Endodermal cell (in vitro differentiated cells): ENCODE measurements at regions not wholly inside any gene's neighbourhood (a gene's known extent, or its start where the extent isn't known, plus 50 kb on each side); places are given as distances from the start of the nearest gene placed in this dataset.

Experiments used
- DNase-seq: peaks from one replicate; pipeline ENCODE4 v3.0.0-alpha.2; 2017
- H3K27ac ChIP-seq: 2 replicates; pipeline ENCODE4 v1.5.1; 2013; ENCODE audit warnings: mild to moderate bottlenecking, low read depth, low read length, moderate library complexity
- H3K27me3 ChIP-seq: 2 replicates; pipeline ENCODE4 v1.6.1; 2013; ENCODE audit warnings: mild to moderate bottlenecking, low read length, moderate library complexity; ENCODE audit not compliant: insufficient read depth, control insufficient read depth, poor library complexity, severe bottlenecking
- H3K36me3 ChIP-seq: 2 replicates; pipeline ENCODE4 v1.7.0; 2013; ENCODE audit warnings: mild to moderate bottlenecking, low read length, moderate library complexity; ENCODE audit not compliant: control insufficient read depth, insufficient read depth
- H3K4me1 ChIP-seq: one replicate; pipeline ENCODE4 v1.7.0; 2013; ENCODE audit warnings: low read length; ENCODE audit not compliant: control insufficient read depth, insufficient read depth
- H3K4me3 ChIP-seq: 2 replicates; pipeline ENCODE4 v1.5.1; 2013; ENCODE audit warnings: mild to moderate bottlenecking, low read length, moderate library complexity
- H3K9ac ChIP-seq: 2 replicates; pipeline ENCODE4 v1.6.1; 2013; ENCODE audit warnings: mild to moderate bottlenecking, low read length, moderate library complexity; ENCODE audit not compliant: poor library complexity, severe bottlenecking; ENCODE audit errors: extremely low read depth
- H3K9me3 ChIP-seq: 2 replicates; pipeline ENCODE4 v1.6.1; 2013; ENCODE audit warnings: mild to moderate bottlenecking, low read length, moderate library complexity; ENCODE audit not compliant: control insufficient read depth
- H3K27ac Mint-ChIP-seq: 2 replicates; pipeline ENCODE4 v1.8.0; 2020; ENCODE audit warnings: mixed read lengths
- H3K27me3 Mint-ChIP-seq: 2 replicates; pipeline ENCODE4 v1.8.0; 2021; ENCODE audit warnings: mild to moderate bottlenecking, mixed read lengths; ENCODE audit not compliant: insufficient read depth
- H3K36me3 Mint-ChIP-seq: 2 replicates; pipeline ENCODE4 v1.8.0; 2020; ENCODE audit warnings: low read depth, mixed read lengths
- H3K4me1 Mint-ChIP-seq: 2 replicates; pipeline ENCODE4 v1.8.0; 2020; ENCODE audit warnings: mixed read lengths
- H3K4me3 Mint-ChIP-seq: 2 replicates; pipeline ENCODE4 v1.8.0; 2020; ENCODE audit warnings: mild to moderate bottlenecking, moderate library complexity, mixed read lengths
- H3K9me3 Mint-ChIP-seq: 2 replicates; pipeline ENCODE4 v1.8.0; 2020; ENCODE audit warnings: mild to moderate bottlenecking, mixed read lengths
- CTCF ChIP-seq: fragments of 200-600 bp; sonication (generic); conservative IDR thresholded peaks from 2 replicates; pipeline ENCODE4 v1.5.0; 2021; ENCODE audit warnings: antibody characterized with exemption, mild to moderate bottlenecking
- WGBS, 2 experiments: methylation state at CpG; one replicate each; pipeline versions ENCODE4 v1.1.5 to v1.1.7; 2013; ENCODE audit warnings: missing lambda C conversion rate in 2 of 2, mixed read lengths in 1 of 2; ENCODE audit not compliant: insufficient coverage in 1 of 2, insufficient read length in 1 of 2; 5-methylcytosine and 5-hydroxymethylcytosine counted together

- Histone ChIP-seq H3K4me1 (no peaks in the 10 kb centered on the region), H3K4me3 (no peak overlapping the region), H3K9ac (no peak overlapping the region), H3K9me3 (no peaks in the 10 kb centered on the region), H3K27me3 (no peaks in the 10 kb centered on the region), H3K36me3 (no peaks in the 10 kb centered on the region), H3K27ac (no peak overlapping the region)
- TF ChIP-seq CTCF: no peak
- no peak for DNase-seq
- no peaks in the 10 kb centered on the region for H3K27me3 Mint-ChIP-seq
- H3K4me3 Mint-ChIP-seq: no peak overlapping the region
- H3K27ac Mint-ChIP-seq: no peak overlapping the region
- H3K36me3 Mint-ChIP-seq: no peaks in the 10 kb centered on the region
- H3K4me1 Mint-ChIP-seq: peaks cover 2% of the 10 kb centered on the region
- 82 to 94% methylated on average over 1 of the region's 1 CpG for WGBS, 2 experiments
- no peaks in the 10 kb centered on the region for H3K9me3 Mint-ChIP-seq
Measured at GRCh38 chr17:63069245-63069644, 103.2 kb downstream of the TANC2 start.

- WGBS, 2 experiments: 100% methylated on average over 1 of the region's 1 CpG; no CpG with 5 or more reads in 1 of the 2 experiments
- no peaks in the 10 kb centered on the region for H3K36me3 Mint-ChIP-seq
- Histone ChIP-seq H3K4me3 (no peak overlapping the region), H3K9ac (no peak overlapping the region), H3K4me1 (no peaks in the 10 kb centered on the region), H3K36me3 (no peaks in the 10 kb centered on the region), H3K9me3 (no peaks in the 10 kb centered on the region), H3K27ac (no peak overlapping the region), H3K27me3 (no peaks in the 10 kb centered on the region)
- H3K27me3 Mint-ChIP-seq: no peaks in the 10 kb centered on the region
- no peaks in the 10 kb centered on the region for H3K9me3 Mint-ChIP-seq
- no peak overlapping the region for H3K27ac Mint-ChIP-seq
- H3K4me3 Mint-ChIP-seq: no peak overlapping the region
- DNase-seq: no peak
- H3K4me1 Mint-ChIP-seq: peaks cover 2% of the 10 kb centered on the region
- TF ChIP-seq CTCF: no peak
Measured at GRCh38 chr17:63070031-63070430, 104.0 kb downstream of the TANC2 start.

GRCh38 chr17:63071797-63072196, 105.8 kb downstream of the TANC2 start:
- peaks cover 2% of the 10 kb centered on the region for H3K4me1 Mint-ChIP-seq
- TF ChIP-seq CTCF: no peak

More at GRCh38 chr17:63071797-63072196, 105.8 kb downstream of the TANC2 start:
- Mint-ChIP-seq H3K36me3 (no peaks in the 10 kb centered on the region), H3K27me3 (no peaks in the 10 kb centered on the region), H3K9me3 (no peaks in the 10 kb centered on the region), H3K27ac (no peak overlapping the region), H3K4me3 (no peak overlapping the region)
- no peaks in the 10 kb centered on the region for H3K27me3 ChIP-seq
- no peak overlapping the region for H3K9ac ChIP-seq
- DNase-seq: no peak
- no peaks in the 10 kb centered on the region for H3K36me3 ChIP-seq
- no peaks in the 10 kb centered on the region for H3K9me3 ChIP-seq
- H3K4me3 ChIP-seq: no peak overlapping the region
- WGBS, 2 experiments: 73 to 97% methylated on average over 2 of the region's 2 CpGs
- no peak overlapping the region for H3K27ac ChIP-seq
- H3K4me1 ChIP-seq: no peaks in the 10 kb centered on the region
